HepG2 (cell line): ENCODE measurements at regions not wholly inside any gene's neighbourhood (a gene's known extent, or its start where the extent isn't known, plus 50 kb on each side); places are given as distances from the start of the nearest gene placed in this dataset.

Source experiments
- ATAC-seq: fragments of 200-7000 bp; cut with Tn5 transposase; 3 replicates; pipeline ENCODE4 v1.9.1; 2020; ENCODE audit warnings: mild to moderate bottlenecking, moderate library complexity
- BruUV-seq: library from RNA; stranded (reverse); fragments of 400-500 nt; replicated peaks from 2 replicates; lab custom pipeline; 2021; lab: Mats Ljungman, UMichigan
- CTCF ChIA-PET: fragments of 300-600 bp; formaldehyde crosslinking; extraction: SDS; loops from one replicate; lab custom pipeline; 2021; ENCODE audit warnings: low total read pairs, inconsistent platforms, low intra/inter-chr PET ratio; lab: Yijun Ruan, JAX
- POLR2A ChIA-PET: fragments of 350-600 bp; sonication (Branson Sonifier 250); formaldehyde crosslinking; loops from one replicate; lab custom pipeline; 2020; ENCODE audit warnings: antibody characterized with exemption, inconsistent platforms; lab: Yijun Ruan, JAX
- DNase-seq: peaks from one replicate; pipeline ENCODE4 v3.0.0-alpha.2; 2015; ENCODE audit warnings: low spot score
- FAIRE-seq: peaks from 3 replicates; lab custom pipeline; 2011; peaks lifted over from hg19 to GRCh38; lab: Jason Lieb, UNC
- H2AFZ ChIP-seq: one replicate; pipeline ENCODE4 v1.6.1; 2011; ENCODE audit warnings: low read length, inconsistent platforms
- H3K27ac ChIP-seq: fragments of 300-600 bp; 3 replicates; pipeline ENCODE4 v1.8.0; 2011; ENCODE audit warnings: mixed run types, mild to moderate bottlenecking, mixed read lengths, low read length, inconsistent platforms; ENCODE audit not compliant: insufficient read depth; ENCODE audit errors: extremely low read length
- H3K27me3 ChIP-seq, 2 experiments: fragments of 200-600 bp in 1 of 2; 2 replicates in 1 of 2; 3 replicates in 1 of 2; pipeline versions ENCODE4 v1.6.0 to v1.8.0; 2011; ENCODE audit warnings: low read length in 2 of 2, mild to moderate bottlenecking in 2 of 2, moderate library complexity in 2 of 2, inconsistent platforms in 1 of 2; ENCODE audit not compliant: insufficient read depth in 2 of 2, control insufficient read depth in 1 of 2
- H3K36me3 ChIP-seq, 2 experiments: fragments of 200-600 bp in 1 of 2; replicated peaks in 1 of 2; 2 replicates in 1 of 2; 3 replicates in 1 of 2; pipeline versions ENCODE4 v1.5.1 to v1.8.0; 2011; ENCODE audit warnings: low read length in 2 of 2, inconsistent platforms in 1 of 2; ENCODE audit not compliant: insufficient read depth in 2 of 2, control insufficient read depth in 1 of 2
- H3K4me1 ChIP-seq: 2 replicates; pipeline ENCODE4 v1.5.1; 2012; ENCODE audit warnings: low read length, inconsistent platforms; ENCODE audit not compliant: insufficient read depth
- H3K4me2 ChIP-seq: 2 replicates; pipeline ENCODE4 v1.6.0; 2011; ENCODE audit warnings: low read depth, low read length, inconsistent platforms
- H3K4me3 ChIP-seq, 3 experiments: fragments of 200-600 bp in 1 of 3; sonication (generic), shearing (Covaris generic) in 1 of 3; replicated peaks in 1 of 3; 2 replicates each; pipeline ENCODE4 v1.5.1; 2011 to 2016; ENCODE audit warnings: low read length in 3 of 3, inconsistent platforms in 2 of 3, low read depth in 2 of 3, mild to moderate bottlenecking in 2 of 3, control low read depth in 1 of 3, mixed read lengths in 1 of 3; ENCODE audit not compliant: insufficient read depth in 1 of 3
- H3K79me2 ChIP-seq: one replicate; pipeline ENCODE4 v1.6.1; 2011; ENCODE audit warnings: low read length, inconsistent platforms; ENCODE audit not compliant: insufficient read depth
- H3K9ac ChIP-seq: 2 replicates; pipeline ENCODE4 v1.6.0; 2011; ENCODE audit warnings: mild to moderate bottlenecking, low read depth, low read length, inconsistent platforms; ENCODE audit not compliant: insufficient read depth
- H3K9me3 ChIP-seq: 2 replicates; pipeline ENCODE4 v1.5.1; 2012; ENCODE audit warnings: mild to moderate bottlenecking, low read length
- H4K20me1 ChIP-seq: 2 replicates; pipeline ENCODE4 v1.6.0; 2011; ENCODE audit warnings: inconsistent platforms, mild to moderate bottlenecking, low read length, moderate library complexity; ENCODE audit not compliant: insufficient read depth
- ATF1 ChIP-seq: IDR thresholded peaks from 2 replicates; pipeline ENCODE4 v1.6.1; 2016; ENCODE audit warnings: mild to moderate bottlenecking, control low read depth
- HCFC1 ChIP-seq: fragments of 150-350 bp; IDR thresholded peaks from 2 replicates; pipeline ENCODE4 v1.6.1; 2014; ENCODE audit warnings: low read depth, low read length
- NFKB2 ChIP-seq: sonication (generic); formaldehyde crosslinking; IDR thresholded peaks from 2 replicates; pipeline ENCODE4 v1.4.0; 2020; ENCODE audit warnings: missing genetic modification reagents, borderline replicate concordance
- SMC3 ChIP-seq: IDR thresholded peaks from 2 replicates; pipeline ENCODE4 v1.6.1; 2011; ENCODE audit warnings: low read length, improper control_type of control experiment
- TOPORS ChIP-seq: sonication (generic); formaldehyde crosslinking; IDR thresholded peaks from 2 replicates; pipeline ENCODE4 v1.8.0; 2023; ENCODE audit warnings: mild to moderate bottlenecking, missing genetic modification reagents
- ZNF605 ChIP-seq: sonication (generic); formaldehyde crosslinking; IDR thresholded peaks from 2 replicates; pipeline ENCODE4 v1.8.0; 2022; ENCODE audit warnings: mild to moderate bottlenecking, missing genetic modification reagents
- ZNF792 ChIP-seq: IDR thresholded peaks from 2 replicates; pipeline ENCODE4 v1.6.1; 2016
- ZNF839 ChIP-seq: sonication (generic); formaldehyde crosslinking; IDR thresholded peaks from 2 replicates; pipeline ENCODE4 v1.4.0; 2020; ENCODE audit warnings: missing genetic modification reagents, mild to moderate bottlenecking, borderline replicate concordance
- WGBS: methylation state at CpG from one replicate; pipeline ENCODE4 v1.1.6; 2017; ENCODE audit warnings: low lambda C conversion rate; 5-methylcytosine and 5-hydroxymethylcytosine counted together
- in situ Hi-C: cut with HindIII; loops from 2 replicates; pipeline ENCODE4 v1.10.0; 2017; ENCODE audit warnings: low pct_unique_long_range_greater_than_20kb; ENCODE audit not compliant: extremely low pct_ligation_motif_present
- intact Hi-C: fragments of 100-400 bp; cut with micrococcal nuclease; formaldehyde crosslinking; loops from one replicate; pipeline ENCODE4 v1.10.0; 2022; ENCODE audit not compliant: unreplicated experiment
- TF ChIP-seq, protein P1 (sequence below): sonication (generic); formaldehyde crosslinking; IDR thresholded peaks from 2 replicates; pipeline ENCODE4 v1.5.1; 2020; ENCODE audit warnings: mild to moderate bottlenecking, moderate library complexity, missing genetic modification reagents
- TF ChIP-seq, protein P2 (sequence below): sonication (generic); formaldehyde crosslinking; IDR thresholded peaks from 2 replicates; pipeline ENCODE4 v1.5.0; 2020; ENCODE audit warnings: mild to moderate bottlenecking, missing genetic modification reagents
- TF ChIP-seq, protein P3 (sequence below): sonication (generic); formaldehyde crosslinking; IDR thresholded peaks from 2 replicates; pipeline ENCODE4 v1.8.0; 2022; ENCODE audit warnings: mild to moderate bottlenecking, missing genetic modification reagents, borderline replicate concordance
- TF ChIP-seq, protein P4 (sequence below): sonication (generic); formaldehyde crosslinking; conservative IDR thresholded peaks from 2 replicates; pipeline ENCODE4 v1.4.0; 2020; ENCODE audit warnings: missing genetic modification reagents
- TF ChIP-seq, protein P5 (sequence below): sonication (generic); formaldehyde crosslinking; IDR thresholded peaks from 2 replicates; pipeline ENCODE4 v1.9.0; 2022; ENCODE audit warnings: missing genetic modification reagents, mild to moderate bottlenecking, borderline replicate concordance

DNA sequence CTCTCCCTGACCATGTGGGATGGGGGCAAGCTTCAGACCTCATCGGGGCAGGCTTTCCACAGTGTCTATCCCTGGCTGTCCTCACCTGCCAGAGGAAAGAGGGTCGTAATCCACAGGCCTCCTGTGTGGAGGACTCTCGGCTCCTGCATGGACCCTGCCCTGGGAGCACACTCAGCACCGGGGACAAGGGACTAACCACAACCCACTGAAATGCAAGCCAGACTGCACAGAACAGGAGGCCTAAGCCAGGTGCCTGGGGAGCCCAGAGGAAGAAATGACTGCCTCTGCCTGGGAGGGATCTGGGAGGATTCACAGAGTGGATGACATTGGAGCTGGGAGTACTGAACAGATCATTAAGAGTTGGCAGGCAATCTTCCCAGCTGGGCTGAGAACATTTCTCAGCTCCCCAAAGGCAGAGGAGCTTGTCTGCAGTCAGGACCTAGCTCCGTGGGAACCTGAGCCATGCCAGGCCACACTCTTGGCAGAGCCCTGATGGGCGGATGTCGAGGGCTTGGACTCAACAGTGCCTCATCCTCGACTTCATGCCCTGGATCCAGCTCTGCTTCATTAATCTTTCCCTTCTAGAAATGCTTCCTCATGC, 213.4 kb downstream of the USP6NL start:
- no peak overlapping the region for H3K9ac ChIP-seq
- in situ Hi-C loops (no loop called here), intact Hi-C loops (no loop called here)
- H3K4me3 ChIP-seq, result no peak overlapping the region
- WGBS, result 0% methylated on average over 7 of the region's 8 CpGs
- H3K4me2 ChIP-seq, result no peak overlapping the region
- H4K20me1 ChIP-seq, result no peaks in the 10 kb centered on the region
- no peaks in the 10 kb centered on the region for H3K4me1 ChIP-seq
- no peaks in the 10 kb centered on the region for H3K79me2 ChIP-seq
- FAIRE-seq, result no peak
- H3K27me3 ChIP-seq, result peaks cover 10 to 71% of the 10 kb centered on the region in 2 experiments; a peak in 4 of 5 replicates
- no peak; the same call in 2 of the 3 replicates for ATAC-seq
- no peak overlapping the region for H2AFZ ChIP-seq
- POLR2A ChIA-PET, result no interaction called here
- H3K27ac ChIP-seq, result no peak overlapping the region
- H3K9me3 ChIP-seq, result no peaks in the 10 kb centered on the region
- CTCF ChIA-PET, result no interaction called here
- BruUV-seq, result no TSS peak
- no peak for DNase-seq
- no peaks in the 10 kb centered on the region for H3K36me3 ChIP-seq
- TF ChIP-seq ZNF792 (no peak), TOPORS (CRISPR knock-in tag) (no peak), NFKB2 (CRISPR knock-in tag) (no peak), SMC3 (no peak), ZNF839 (CRISPR knock-in tag) (no peak), ZNF605 (CRISPR knock-in tag) (no peak), HCFC1 (no peak), ATF1 (CRISPR knock-in tag) (no peak)
- TF ChIP-seq, protein P1, sequence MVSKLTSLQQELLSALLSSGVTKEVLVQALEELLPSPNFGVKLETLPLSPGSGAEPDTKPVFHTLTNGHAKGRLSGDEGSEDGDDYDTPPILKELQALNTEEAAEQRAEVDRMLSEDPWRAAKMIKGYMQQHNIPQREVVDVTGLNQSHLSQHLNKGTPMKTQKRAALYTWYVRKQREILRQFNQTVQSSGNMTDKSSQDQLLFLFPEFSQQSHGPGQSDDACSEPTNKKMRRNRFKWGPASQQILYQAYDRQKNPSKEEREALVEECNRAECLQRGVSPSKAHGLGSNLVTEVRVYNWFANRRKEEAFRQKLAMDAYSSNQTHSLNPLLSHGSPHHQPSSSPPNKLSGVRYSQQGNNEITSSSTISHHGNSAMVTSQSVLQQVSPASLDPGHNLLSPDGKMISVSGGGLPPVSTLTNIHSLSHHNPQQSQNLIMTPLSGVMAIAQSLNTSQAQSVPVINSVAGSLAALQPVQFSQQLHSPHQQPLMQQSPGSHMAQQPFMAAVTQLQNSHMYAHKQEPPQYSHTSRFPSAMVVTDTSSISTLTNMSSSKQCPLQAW (CRISPR knock-in tag), result no peak
- TF ChIP-seq, protein P2, sequence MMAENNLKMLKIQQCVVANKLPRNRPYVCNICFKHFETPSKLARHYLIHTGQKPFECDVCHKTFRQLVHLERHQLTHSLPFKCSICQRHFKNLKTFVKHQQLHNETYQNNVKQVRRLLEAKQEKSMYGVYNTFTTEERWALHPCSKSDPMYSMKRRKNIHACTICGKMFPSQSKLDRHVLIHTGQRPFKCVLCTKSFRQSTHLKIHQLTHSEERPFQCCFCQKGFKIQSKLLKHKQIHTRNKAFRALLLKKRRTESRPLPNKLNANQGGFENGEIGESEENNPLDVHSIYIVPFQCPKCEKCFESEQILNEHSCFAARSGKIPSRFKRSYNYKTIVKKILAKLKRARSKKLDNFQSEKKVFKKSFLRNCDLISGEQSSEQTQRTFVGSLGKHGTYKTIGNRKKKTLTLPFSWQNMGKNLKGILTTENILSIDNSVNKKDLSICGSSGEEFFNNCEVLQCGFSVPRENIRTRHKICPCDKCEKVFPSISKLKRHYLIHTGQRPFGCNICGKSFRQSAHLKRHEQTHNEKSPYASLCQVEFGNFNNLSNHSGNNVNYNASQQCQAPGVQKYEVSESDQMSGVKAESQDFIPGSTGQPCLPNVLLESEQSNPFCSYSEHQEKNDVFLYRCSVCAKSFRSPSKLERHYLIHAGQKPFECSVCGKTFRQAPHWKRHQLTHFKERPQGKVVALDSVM (CRISPR knock-in tag), result no peak
- TF ChIP-seq, protein P3, sequence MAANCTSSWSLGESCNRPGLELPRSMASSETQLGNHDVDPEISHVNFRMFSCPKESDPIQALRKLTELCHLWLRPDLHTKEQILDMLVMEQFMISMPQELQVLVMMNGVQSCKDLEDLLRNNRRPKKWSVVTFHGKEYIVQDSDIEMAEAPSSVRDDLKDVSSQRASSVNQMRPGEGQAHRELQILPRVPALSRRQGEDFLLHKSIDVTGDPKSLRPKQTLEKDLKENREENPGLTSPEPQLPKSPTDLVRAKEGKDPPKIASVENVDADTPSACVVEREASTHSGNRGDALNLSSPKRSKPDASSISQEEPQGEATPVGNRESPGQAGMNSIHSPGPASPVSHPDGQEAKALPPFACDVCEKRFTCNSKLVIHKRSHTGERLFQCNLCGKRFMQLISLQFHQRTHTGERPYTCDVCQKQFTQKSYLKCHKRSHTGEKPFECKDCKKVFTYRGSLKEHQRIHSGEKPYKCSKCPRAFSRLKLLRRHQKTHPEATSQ (CRISPR knock-in tag), result no peak
- TF ChIP-seq, protein P4, sequence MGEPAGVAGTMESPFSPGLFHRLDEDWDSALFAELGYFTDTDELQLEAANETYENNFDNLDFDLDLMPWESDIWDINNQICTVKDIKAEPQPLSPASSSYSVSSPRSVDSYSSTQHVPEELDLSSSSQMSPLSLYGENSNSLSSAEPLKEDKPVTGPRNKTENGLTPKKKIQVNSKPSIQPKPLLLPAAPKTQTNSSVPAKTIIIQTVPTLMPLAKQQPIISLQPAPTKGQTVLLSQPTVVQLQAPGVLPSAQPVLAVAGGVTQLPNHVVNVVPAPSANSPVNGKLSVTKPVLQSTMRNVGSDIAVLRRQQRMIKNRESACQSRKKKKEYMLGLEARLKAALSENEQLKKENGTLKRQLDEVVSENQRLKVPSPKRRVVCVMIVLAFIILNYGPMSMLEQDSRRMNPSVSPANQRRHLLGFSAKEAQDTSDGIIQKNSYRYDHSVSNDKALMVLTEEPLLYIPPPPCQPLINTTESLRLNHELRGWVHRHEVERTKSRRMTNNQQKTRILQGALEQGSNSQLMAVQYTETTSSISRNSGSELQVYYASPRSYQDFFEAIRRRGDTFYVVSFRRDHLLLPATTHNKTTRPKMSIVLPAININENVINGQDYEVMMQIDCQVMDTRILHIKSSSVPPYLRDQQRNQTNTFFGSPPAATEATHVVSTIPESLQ, result no peak
- TF ChIP-seq, protein P5, sequence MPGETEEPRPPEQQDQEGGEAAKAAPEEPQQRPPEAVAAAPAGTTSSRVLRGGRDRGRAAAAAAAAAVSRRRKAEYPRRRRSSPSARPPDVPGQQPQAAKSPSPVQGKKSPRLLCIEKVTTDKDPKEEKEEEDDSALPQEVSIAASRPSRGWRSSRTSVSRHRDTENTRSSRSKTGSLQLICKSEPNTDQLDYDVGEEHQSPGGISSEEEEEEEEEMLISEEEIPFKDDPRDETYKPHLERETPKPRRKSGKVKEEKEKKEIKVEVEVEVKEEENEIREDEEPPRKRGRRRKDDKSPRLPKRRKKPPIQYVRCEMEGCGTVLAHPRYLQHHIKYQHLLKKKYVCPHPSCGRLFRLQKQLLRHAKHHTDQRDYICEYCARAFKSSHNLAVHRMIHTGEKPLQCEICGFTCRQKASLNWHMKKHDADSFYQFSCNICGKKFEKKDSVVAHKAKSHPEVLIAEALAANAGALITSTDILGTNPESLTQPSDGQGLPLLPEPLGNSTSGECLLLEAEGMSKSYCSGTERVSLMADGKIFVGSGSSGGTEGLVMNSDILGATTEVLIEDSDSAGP (CRISPR knock-in tag), result no peak
